Stomach (tissue), 4 donors: ENCODE measurements at regions not wholly inside any gene's neighbourhood (a gene's known extent, or its start where the extent isn't known, plus 50 kb on each side); places are given as distances from the start of the nearest gene placed in this dataset.

ENCODE experiments used
- EP300 ChIP-seq: sonication (generic); formaldehyde crosslinking; IDR thresholded peaks from one replicate; pipeline ENCODE4 v1.6.1; 2017; ENCODE audit warnings: antibody characterized with exemption
- POLR2AphosphoS5 ChIP-seq, 3 donors: sonication (generic); formaldehyde crosslinking; IDR thresholded peaks; one replicate each; pipeline ENCODE4 v1.6.1; 2016; ENCODE audit warnings: antibody characterized with exemption in 3 of 3
- TF ChIP-seq, protein P1 (sequence below), 7 experiments: fragments of 450-650 bp in 4 of 7; fragments of 200-600 bp in 3 of 7; sonication (generic) in 3 of 7; IDR thresholded peaks; one replicate each; pipeline ENCODE4 v1.5.1; 2016 to 2019; ENCODE audit warnings: antibody characterized with exemption in 7 of 7, control low read depth in 2 of 7, mild to moderate bottlenecking in 1 of 7

DNA sequence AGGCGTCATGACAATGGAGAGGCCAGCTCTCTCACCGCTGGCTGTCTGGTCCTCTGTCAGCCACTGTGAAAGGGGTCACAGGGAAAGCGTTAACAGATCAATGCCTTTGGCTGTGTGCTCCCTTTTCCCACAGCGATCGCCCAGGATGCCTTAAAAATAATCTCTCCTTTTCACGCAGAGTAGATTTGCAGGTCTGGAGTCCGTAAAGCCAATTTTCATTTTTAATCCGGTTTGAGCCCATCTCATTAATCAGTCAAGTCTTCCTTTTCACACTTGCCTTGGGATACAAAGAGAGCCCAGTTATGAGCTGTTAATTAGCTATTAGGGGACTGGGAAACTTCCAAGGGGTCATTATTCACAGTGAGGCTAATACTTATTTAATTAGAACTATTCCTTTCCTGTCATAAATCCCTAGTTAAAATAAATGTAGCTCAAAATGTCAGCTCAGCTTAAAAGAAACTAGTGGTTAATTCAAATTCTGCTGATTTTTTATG lies 104.3 kb upstream of the RASGRP1 start:
- TF ChIP-seq, protein P1, sequence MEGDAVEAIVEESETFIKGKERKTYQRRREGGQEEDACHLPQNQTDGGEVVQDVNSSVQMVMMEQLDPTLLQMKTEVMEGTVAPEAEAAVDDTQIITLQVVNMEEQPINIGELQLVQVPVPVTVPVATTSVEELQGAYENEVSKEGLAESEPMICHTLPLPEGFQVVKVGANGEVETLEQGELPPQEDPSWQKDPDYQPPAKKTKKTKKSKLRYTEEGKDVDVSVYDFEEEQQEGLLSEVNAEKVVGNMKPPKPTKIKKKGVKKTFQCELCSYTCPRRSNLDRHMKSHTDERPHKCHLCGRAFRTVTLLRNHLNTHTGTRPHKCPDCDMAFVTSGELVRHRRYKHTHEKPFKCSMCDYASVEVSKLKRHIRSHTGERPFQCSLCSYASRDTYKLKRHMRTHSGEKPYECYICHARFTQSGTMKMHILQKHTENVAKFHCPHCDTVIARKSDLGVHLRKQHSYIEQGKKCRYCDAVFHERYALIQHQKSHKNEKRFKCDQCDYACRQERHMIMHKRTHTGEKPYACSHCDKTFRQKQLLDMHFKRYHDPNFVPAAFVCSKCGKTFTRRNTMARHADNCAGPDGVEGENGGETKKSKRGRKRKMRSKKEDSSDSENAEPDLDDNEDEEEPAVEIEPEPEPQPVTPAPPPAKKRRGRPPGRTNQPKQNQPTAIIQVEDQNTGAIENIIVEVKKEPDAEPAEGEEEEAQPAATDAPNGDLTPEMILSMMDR (IDR thresholded peaks at IDR 0.05): no peak
- TF ChIP-seq EP300 (no peak), POLR2AphosphoS5 (IDR thresholded peaks at IDR 0.05) (no peak)
